Ecto neural progenitor cell (in vitro differentiated cells): ENCODE measurements at regions not wholly inside any gene's neighbourhood (a gene's known extent, or its start where the extent isn't known, plus 50 kb on each side); places are given as distances from the start of the nearest gene placed in this dataset.
"Not testable (repeated sequence)": the region's sequence is repeated elsewhere in the genome, so short reads cannot be mapped to it uniquely, and the experiment has no call there.

Experiments
- DNase-seq: peaks from one replicate; pipeline ENCODE4 v3.0.0-alpha.2; 2018; ENCODE audit warnings: low spot score

DNA sequence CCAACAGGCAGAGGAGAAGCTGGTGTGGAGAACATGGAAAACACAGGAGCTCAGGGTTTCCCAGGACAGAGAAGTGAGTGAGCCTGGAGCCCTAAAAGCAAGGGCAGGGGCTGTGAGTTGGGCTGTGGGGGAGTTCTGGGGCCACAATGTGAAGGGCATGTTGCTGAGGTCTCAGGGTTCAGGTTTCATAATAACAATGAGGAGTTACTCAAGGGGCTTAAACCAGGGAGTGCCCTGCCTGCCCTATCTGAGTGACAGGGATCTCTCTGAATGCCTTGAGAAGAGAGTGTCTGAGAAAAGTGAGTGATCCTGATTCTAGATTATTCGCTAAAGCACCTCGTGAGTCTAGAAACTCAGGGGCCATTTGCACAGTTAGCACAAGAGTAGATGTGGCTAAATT is 129.6 kb downstream of the VPREB1 start:
- DNase-seq: no peak

- DNase-seq: no peak
These were observed 130.0 kb downstream of the VPREB1 start for GRCh38 chr22:22374579-22374978.

DNA sequence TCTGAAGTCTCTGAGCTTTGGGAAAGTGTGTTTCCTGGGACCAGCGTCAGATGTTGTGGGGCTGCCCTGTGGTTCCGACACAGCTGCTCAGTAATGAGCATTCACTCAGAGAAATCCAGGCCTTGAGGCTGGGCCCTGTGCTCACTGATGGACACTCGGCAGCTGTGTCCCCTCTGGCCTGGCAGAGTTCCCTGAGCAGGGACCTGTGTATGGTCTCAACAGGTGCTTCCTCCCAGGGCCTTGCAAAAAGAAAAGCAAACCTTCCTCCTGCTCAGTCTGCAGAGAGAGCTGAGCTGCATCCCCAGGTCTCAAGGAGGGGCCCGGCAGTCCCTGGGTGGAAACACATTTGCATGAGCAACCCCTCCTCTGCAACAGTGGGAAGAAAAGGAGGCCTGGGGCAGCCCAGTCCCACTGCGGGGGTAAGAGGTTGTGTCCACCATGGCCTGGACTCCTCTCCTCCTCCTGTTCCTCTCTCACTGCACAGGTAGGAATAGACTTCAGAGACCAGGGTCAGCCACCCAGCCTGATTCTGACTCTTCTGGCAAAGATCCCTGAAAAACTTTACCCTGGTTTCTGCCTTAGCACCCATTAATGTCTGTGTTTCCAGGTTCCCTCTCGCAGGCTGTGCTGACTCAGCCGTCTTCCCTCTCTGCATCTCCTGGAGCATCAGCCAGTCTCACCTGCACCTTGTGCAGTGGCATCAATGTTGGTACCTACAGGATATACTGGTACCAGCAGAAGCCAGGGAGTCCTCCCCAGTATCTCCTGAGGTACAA is 131.2 kb downstream of the VPREB1 start:
- DNase-seq: no peak

GRCh38 chr22:22376352-22376706 is 131.7 kb downstream of the VPREB1 start:
- DNase-seq: no peak

- not testable (repeated sequence) for DNase-seq
These were observed 131.7 kb downstream of the ZNF280B start for GRCh38 chr22:22376884-22377283.

- no peak for DNase-seq
These were observed 131.2 kb downstream of the ZNF280B start for GRCh38 chr22:22377335-22377734.

DNA sequence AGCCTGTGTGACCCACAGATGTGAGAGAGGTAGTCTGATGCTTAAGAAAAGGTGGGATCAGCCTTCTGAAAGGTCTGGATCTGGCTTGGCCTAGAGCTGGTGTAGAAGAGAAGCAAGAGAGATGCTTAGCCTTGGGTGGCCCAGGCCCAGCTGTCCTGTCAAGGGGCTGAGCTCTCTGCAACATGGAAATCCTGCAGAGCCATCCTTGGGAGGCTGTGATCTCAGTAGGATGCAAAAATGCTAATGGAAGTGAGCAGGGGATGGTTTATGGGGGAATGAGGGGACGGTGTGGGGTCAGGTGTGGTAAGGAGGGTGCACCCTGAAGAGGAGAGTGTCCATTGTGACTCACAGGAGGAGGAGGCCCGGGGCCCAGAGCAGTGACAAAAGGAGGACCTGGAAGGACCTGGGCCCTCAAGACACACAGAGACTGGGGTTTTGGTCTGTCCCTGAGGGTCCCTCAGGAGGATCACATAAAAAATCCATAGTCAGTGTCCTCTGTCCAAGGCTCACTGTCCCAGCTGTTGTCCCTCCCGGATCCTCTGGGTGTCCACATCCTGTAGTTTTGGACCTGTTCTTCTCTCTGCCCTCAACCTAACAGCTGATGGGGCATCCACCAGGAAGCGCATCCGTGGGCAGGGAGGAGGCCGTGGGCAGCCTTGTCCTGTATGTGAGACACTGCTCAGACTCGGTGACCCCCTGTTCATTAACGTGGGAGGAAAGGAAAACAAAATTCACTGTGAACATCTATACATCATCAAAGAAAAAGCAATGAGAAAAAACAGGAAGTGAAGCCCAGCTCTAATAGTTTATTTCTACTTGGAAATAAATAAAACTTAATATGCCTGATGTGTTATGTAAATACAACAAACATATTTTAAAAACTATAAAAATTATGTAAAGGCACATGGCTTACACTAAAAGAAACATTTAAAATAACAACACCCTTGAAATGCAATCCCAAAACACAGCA is 129.8 kb downstream of the ZNF280B start:
- DNase-seq: no peak

DNA sequence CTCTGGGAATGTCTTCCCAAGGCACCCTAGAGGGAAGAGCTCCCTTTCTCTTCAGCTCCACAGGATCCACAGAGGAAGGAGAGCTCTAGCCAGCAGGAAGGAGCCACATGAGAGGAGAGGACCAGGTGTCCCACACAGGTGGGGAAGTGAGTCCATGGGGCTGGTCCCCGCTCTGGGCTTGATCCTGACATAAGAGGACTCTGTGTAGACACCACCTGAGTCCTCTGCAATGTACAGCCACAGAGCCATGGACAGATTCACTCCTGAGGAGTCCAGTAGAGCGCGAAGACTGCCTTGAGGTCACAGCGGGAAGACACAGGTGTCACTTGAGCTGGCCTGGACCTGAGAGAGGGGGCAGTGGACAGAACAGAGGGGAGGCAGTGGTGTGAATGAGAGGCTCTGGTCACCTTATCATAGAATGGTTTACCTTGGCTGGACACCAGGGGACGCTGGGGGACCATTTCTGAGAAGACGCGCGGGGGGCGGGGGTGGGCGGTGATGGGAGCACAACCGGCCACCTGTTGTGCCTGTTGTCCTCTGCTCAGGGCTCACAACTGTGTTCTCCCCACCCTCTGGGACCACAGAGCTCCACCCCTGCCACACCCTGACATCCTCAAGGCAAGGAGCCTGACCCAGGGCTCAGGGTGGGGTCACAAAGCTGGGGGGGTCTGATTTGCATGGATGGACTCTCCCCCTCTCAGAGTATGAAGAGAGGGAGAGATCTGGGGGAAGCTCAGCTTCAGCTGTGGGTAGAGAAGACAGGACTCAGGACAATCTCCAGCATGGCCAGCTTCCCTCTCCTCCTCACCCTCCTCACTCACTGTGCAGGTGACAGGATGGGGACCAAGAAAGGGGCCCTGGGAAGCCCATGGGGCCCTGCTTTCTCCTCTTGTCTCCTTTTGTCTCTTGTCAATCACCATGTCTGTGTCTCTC is 128.2 kb downstream of the ZNF280B start:
- DNase-seq: no peak

GRCh38 chr22:22381292-22381691 is 127.2 kb downstream of the ZNF280B start:
- not testable (repeated sequence) for DNase-seq

- DNase-seq: no peak
These were observed 124.3 kb downstream of the ZNF280B start for GRCh38 chr22:22384267-22384666.

GRCh38 chr22:22384668-22385244 is 123.8 kb downstream of the ZNF280B start:
- DNase-seq: no peak

DNA sequence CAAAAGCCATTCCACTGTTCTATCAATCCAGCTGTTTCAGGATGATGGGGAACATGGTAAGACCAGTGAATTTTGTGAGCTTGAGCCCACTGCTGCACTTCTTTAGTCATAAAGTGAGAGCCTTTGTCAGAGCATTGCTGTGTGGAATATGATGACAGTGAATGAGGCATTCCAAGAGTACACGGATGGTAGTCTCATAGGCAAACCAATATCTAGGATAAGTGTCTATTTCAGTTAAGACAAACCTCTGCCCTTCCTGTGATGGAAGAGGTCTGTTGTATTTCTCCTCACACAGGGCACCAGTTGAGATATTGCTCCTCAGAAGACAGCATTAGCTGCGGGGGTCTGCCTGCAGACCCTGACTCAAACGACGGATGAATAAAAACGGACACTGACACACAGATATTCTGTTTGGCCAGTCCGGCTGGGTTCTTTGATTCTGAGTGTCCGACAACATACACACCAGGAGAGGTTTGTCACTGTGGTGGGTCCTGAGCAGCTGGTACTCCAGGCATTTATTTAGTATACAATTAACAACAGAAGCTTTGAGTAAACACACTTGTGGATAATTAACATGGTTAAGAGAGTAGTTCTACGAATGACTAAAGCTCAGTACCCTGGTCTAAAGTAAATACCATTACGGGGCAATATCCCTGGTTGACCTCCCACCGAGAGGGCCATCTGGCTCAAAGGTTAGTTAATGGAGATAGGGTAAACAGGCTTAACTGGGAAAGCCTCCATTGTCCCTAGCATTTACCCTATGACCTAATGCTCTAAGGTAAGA is 121.7 kb downstream of the ZNF280B start:
- DNase-seq: no peak

- no peak for DNase-seq
These were observed 121.2 kb downstream of the ZNF280B start for GRCh38 chr22:22387386-22387736.

DNA sequence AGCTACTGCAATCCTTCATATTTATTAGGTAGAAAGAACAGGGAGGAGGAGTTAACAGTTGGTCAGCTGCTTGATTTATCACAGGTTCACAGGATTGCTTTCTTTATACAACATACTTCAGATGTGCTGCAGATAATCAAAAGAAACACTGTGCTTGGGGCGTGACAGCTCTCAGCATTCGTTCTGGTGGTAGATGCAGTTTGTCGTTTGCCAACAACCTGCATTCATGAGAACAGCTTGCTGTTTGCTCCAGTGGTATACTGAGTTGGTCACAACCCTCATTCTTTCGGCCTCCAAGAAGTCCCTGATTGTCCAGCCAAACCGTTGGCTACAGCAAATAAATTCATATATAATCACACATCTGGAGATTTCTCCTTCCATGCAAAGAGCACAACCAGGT is 120.5 kb downstream of the ZNF280B start:
- DNase-seq: no peak

DNA sequence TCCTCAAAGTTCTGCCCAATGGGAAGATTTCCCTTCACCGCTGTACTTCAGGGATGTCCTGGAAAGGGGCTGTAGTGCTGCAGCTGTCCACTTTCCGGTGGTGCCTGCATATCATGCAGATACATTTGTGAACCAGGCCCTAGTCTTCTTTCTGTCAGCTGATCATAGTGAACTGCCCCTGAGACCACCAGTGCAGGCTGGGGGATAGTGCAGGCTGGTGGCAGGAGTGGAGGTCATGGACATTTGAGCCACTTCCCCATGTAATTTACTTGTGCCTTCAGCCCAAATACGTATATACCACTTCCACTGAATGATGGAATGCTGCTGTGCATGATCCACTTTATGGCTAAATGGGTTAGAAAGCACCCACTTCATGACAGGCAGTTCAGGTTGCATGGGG is 120.0 kb downstream of the ZNF280B start:
- DNase-seq: no peak

- no peak for DNase-seq
These were observed 119.1 kb downstream of the ZNF280B start for GRCh38 chr22:22389467-22389866.

- DNase-seq: no peak
These were observed 117.6 kb downstream of the ZNF280B start for GRCh38 chr22:22390989-22391388.

DNA sequence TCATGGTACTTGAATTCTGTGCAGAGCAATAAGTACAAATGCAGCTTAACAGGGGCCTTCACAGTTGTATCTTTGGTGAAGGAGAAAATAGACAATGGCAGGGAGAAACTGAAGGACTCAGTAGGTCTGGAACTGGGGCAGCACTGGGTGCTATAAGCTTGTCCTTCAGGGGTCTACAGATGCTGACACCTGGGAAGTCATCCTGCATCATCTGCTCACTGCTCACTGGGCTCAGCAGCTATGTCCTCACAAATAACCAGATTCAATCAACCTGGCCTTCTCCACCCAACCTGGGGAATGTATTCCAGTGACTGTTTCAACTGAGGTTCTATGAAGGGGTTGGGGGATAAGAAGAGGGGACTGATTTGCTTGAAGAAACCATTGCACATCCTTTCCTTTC is 117.0 kb downstream of the ZNF280B start:
- no peak for DNase-seq

DNA sequence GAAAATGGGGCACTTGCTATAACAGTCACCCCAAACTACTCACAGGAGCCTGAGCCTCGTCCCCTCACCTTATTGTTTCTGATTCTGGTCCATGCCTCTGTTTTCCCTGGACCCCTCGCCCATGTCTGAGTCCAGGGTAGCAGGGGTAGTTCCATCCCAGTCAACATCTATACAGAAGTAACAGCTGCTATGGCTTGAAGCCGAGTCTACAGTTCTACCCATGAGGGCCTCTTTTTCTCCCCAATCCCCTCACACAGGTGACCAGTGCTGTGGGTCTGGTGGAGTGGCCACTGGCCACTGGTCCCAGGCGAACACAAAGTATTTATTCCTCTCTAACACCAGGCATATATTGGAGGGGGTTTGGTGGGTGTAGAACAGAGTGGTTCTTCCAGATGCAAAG is 116.4 kb downstream of the ZNF280B start:
- no peak for DNase-seq

DNA sequence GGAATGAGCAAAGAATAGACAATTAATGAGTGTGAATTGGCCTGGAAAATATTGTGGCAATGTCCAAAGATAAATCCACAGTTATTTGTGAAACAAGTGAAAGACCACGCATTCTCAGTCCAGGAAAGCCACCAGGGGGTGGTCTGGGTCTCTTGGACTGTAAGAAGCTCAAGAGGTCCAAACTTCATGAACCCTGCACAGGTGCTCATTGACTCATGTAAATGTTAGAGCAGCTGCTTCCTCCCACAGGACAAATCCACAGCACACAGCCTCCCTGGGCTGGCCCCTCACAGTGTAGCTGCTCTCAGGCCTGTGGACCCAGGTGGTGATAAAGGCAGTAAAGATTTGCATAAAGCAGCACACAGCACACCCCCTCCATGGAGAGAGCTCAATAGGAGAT is 114.0 kb downstream of the ZNF280B start:
- no peak for DNase-seq

DNA sequence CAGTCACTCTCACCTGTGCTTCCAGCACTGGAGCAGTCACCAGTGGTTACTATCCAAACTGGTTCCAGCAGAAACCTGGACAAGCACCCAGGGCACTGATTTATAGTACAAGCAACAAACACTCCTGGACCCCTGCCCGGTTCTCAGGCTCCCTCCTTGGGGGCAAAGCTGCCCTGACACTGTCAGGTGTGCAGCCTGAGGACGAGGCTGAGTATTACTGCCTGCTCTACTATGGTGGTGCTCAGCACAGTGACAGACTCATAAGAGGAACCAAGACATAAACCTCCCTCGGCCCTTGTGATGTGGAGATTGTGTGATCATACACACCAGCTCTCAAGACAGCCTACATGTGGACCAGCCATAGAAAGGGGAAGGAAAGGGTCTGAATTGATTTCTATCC is 113.3 kb downstream of the ZNF280B start:
- no peak for DNase-seq
